CD14-positive monocyte (primary cell): ENCODE measurements at regions not wholly inside any gene's neighbourhood (a gene's known extent, or its start where the extent isn't known, plus 50 kb on each side); places are given as distances from the start of the nearest gene placed in this dataset.

Source experiments
- DNase-seq, 3 donors: peaks; one replicate each; pipeline ENCODE4 v3.0.0-alpha.2; 2011 to 2022
- H2AFZ ChIP-seq: 2 replicates; pipeline ENCODE4 v1.6.0; 2012; ENCODE audit warnings: mild to moderate bottlenecking, low read depth, low read length, inconsistent platforms; ENCODE audit not compliant: insufficient read depth, poor library complexity, severe bottlenecking
- H3K27ac ChIP-seq, 2 donors: 1 replicate in 1 of 2; 2 replicates in 1 of 2; pipeline ENCODE4 v1.5.1; 2012 to 2013; ENCODE audit warnings: low read length in 2 of 2, control low read depth in 1 of 2, inconsistent platforms in 1 of 2, low read depth in 1 of 2, mild to moderate bottlenecking in 1 of 2
- H3K27me3 ChIP-seq, 2 donors: one replicate each; pipeline versions ENCODE4 v1.6.0 to v1.6.1; 2011 to 2013; ENCODE audit warnings: low read length in 2 of 2; ENCODE audit not compliant: control insufficient read depth in 2 of 2, insufficient read depth in 2 of 2
- H3K36me3 ChIP-seq, 2 donors: replicated peaks in 1 of 2; 1 replicate in 1 of 2; 2 replicates in 1 of 2; pipeline versions ENCODE4 v1.5.1 to v1.6.1; 2012 to 2013; ENCODE audit warnings: low read length in 2 of 2, control low read depth in 1 of 2, inconsistent platforms in 1 of 2, mild to moderate bottlenecking in 1 of 2; ENCODE audit not compliant: insufficient read depth in 2 of 2, control insufficient read depth in 1 of 2
- H3K4me1 ChIP-seq, 2 donors: 1 replicate in 1 of 2; 2 replicates in 1 of 2; pipeline versions ENCODE4 v1.5.1 to v1.6.1; 2012 to 2013; ENCODE audit warnings: low read length in 2 of 2, control low read depth in 1 of 2, inconsistent platforms in 1 of 2, mild to moderate bottlenecking in 1 of 2, moderate library complexity in 1 of 2; ENCODE audit not compliant: insufficient read depth in 2 of 2, control insufficient read depth in 1 of 2
- H3K4me2 ChIP-seq: replicated peaks from 2 replicates; pipeline ENCODE3; 2012; ENCODE audit warnings: low read length, moderate library complexity, mild to moderate bottlenecking; ENCODE audit not compliant: poor library complexity, severe bottlenecking; ENCODE audit errors: extremely low read depth
- H3K4me3 ChIP-seq, 3 experiments: fragments of 200-600 bp in 1 of 3; sonication (generic) in 1 of 3; replicated peaks in 1 of 3; 1 replicate in 2 of 3; 2 replicates in 1 of 3; pipeline ENCODE4 v1.5.1; 2011 to 2013; ENCODE audit warnings: low read length in 3 of 3, mild to moderate bottlenecking in 3 of 3, control low read depth in 2 of 3, low read depth in 2 of 3, inconsistent platforms in 1 of 3, moderate library complexity in 1 of 3
- H3K79me2 ChIP-seq: 2 replicates; pipeline ENCODE4 v1.6.0; 2012; ENCODE audit warnings: mild to moderate bottlenecking, control low read depth, inconsistent platforms, low read length, moderate library complexity; ENCODE audit not compliant: insufficient read depth
- H3K9ac ChIP-seq: 2 replicates; pipeline ENCODE4 v1.6.0; 2017; ENCODE audit warnings: low read length, mild to moderate bottlenecking; ENCODE audit not compliant: insufficient read depth, poor library complexity, severe bottlenecking
- H3K9me3 ChIP-seq, 2 donors: replicated peaks in 1 of 2; 1 replicate in 1 of 2; 2 replicates in 1 of 2; pipeline versions ENCODE4 v1.5.1 to v1.6.1; 2012 to 2013; ENCODE audit warnings: low read length in 2 of 2, control low read depth in 1 of 2; ENCODE audit not compliant: control insufficient read depth in 1 of 2, insufficient read depth in 1 of 2
- H4K20me1 ChIP-seq: 2 replicates; pipeline ENCODE4 v1.6.0; 2012; ENCODE audit warnings: mild to moderate bottlenecking, low read length, control low read depth, moderate library complexity; ENCODE audit not compliant: insufficient read depth
- H3K27ac Mint-ChIP-seq, 7 donors: one replicate each; pipeline ENCODE4 v1.8.0; 2020; ENCODE audit warnings: mild to moderate bottlenecking in 7 of 7, mixed read lengths in 7 of 7, moderate library complexity in 6 of 7, inconsistent platforms in 2 of 7
- H3K27me3 Mint-ChIP-seq, 3 donors: one replicate each; pipeline ENCODE4 v1.8.0; 2021 to 2022; ENCODE audit warnings: low read depth in 3 of 3, mild to moderate bottlenecking in 3 of 3, mixed read lengths in 3 of 3, moderate library complexity in 3 of 3, inconsistent platforms in 1 of 3
- H3K36me3 Mint-ChIP-seq, 2 donors: one replicate each; pipeline ENCODE4 v1.8.0; 2020; ENCODE audit warnings: mixed read lengths in 2 of 2, inconsistent platforms in 1 of 2, mild to moderate bottlenecking in 1 of 2
- H3K4me1 Mint-ChIP-seq: one replicate; pipeline ENCODE4 v1.8.0; 2020; ENCODE audit warnings: mild to moderate bottlenecking, mixed read lengths
- H3K4me3 Mint-ChIP-seq, 2 donors: one replicate each; pipeline ENCODE4 v1.8.0; 2020; ENCODE audit warnings: mild to moderate bottlenecking in 2 of 2, mixed read lengths in 2 of 2, moderate library complexity in 1 of 2
- H3K9me3 Mint-ChIP-seq, 7 donors: one replicate each; pipeline ENCODE4 v1.8.0; 2020 to 2022; ENCODE audit warnings: mixed read lengths in 7 of 7, mild to moderate bottlenecking in 6 of 7, moderate library complexity in 6 of 7, inconsistent platforms in 2 of 7
- WGBS: methylation state at CpG from one replicate; pipeline ENCODE4 v1.1.5; 2013; ENCODE audit warnings: missing lambda C conversion rate; ENCODE audit not compliant: insufficient coverage; 5-methylcytosine and 5-hydroxymethylcytosine counted together
- intact Hi-C, 2 donors: fragments of 100-400 bp; cut with micrococcal nuclease; formaldehyde crosslinking; loops; one replicate each; pipeline versions ENCODE4 v1.15.0 to v1.15.1; 2023
- TF ChIP-seq, protein P1 (sequence below): fragments of 200-600 bp; IDR thresholded peaks from one replicate; pipeline ENCODE4 v1.8.0; 2022; ENCODE audit warnings: antibody characterized with exemption, mild to moderate bottlenecking

DNA sequence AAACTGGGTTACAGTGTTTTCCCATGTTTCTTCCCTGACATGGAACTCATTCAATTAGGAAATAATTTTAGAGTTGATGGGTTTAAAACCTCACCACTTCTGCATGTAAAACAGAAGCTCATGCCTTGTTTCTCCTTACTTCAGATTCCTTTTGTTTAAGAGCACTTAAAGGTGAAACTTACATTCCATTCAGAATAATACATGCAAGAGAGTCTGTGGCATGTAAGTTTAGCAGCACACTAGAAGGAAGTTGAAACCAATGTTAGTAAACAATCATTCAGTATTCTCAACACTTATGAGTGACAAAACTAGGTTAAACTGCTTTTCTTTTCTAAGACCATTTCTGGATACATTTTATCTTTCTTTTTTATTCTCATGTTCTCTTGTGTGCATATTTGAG is 495.6 kb upstream of the PTCHD4 start:
- no peak overlapping the region for H3K4me2 ChIP-seq
- intact Hi-C loops, result no loop called here
- Mint-ChIP-seq H3K9me3 (peaks cover 0 to 9% (median 4%) of the 10 kb centered on the region in 7 donors), H3K27ac (no peak overlapping the region), H3K36me3 (no peaks in the 10 kb centered on the region), H3K4me3 (no peak overlapping the region), H3K4me1 (no peaks in the 10 kb centered on the region), H3K27me3 (peaks cover 0 to 2% (median 0%) of the 10 kb centered on the region in 3 donors)
- no peaks in the 10 kb centered on the region for H3K27me3 ChIP-seq
- H3K9ac ChIP-seq, result no peak overlapping the region
- TF ChIP-seq, protein P1, sequence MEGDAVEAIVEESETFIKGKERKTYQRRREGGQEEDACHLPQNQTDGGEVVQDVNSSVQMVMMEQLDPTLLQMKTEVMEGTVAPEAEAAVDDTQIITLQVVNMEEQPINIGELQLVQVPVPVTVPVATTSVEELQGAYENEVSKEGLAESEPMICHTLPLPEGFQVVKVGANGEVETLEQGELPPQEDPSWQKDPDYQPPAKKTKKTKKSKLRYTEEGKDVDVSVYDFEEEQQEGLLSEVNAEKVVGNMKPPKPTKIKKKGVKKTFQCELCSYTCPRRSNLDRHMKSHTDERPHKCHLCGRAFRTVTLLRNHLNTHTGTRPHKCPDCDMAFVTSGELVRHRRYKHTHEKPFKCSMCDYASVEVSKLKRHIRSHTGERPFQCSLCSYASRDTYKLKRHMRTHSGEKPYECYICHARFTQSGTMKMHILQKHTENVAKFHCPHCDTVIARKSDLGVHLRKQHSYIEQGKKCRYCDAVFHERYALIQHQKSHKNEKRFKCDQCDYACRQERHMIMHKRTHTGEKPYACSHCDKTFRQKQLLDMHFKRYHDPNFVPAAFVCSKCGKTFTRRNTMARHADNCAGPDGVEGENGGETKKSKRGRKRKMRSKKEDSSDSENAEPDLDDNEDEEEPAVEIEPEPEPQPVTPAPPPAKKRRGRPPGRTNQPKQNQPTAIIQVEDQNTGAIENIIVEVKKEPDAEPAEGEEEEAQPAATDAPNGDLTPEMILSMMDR, result no peak
- no peaks in the 10 kb centered on the region for H3K79me2 ChIP-seq
- no peaks in the 10 kb centered on the region for H3K4me1 ChIP-seq
- no peak for DNase-seq
- no peak overlapping the region for H3K27ac ChIP-seq
- H2AFZ ChIP-seq, result no peak overlapping the region
- H3K36me3 ChIP-seq, result no peaks in the 10 kb centered on the region
- H4K20me1 ChIP-seq, result no peaks in the 10 kb centered on the region
- no peaks in the 10 kb centered on the region for H3K9me3 ChIP-seq
- H3K4me3 ChIP-seq, result no peak overlapping the region

DNA sequence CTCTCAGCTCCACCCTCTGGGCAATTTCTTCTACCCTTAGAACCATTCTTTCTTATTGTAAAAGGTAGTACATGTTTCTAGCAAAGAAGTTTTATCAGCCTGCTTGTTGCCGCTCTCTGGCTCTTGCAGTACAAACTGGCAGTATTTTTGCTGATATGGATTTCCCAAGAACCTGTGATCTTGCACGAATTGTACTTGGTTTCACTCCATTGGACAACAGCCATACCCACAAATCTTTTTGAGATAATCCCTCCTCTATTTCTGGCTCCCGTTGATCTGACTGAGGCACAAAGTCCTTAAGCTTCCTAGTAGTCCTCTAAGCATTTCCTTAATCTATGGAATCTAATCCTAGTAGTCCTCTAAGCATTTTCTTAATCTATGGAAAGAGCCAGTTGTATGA is 487.0 kb upstream of the PTCHD4 start:
- Mint-ChIP-seq H3K4me3 (no peak overlapping the region), H3K9me3 (peaks cover 0 to 13% (median 6%) of the 10 kb centered on the region in 7 donors), H3K27ac (no peak overlapping the region), H3K4me1 (no peaks in the 10 kb centered on the region), H3K36me3 (no peaks in the 10 kb centered on the region), H3K27me3 (no peaks in the 10 kb centered on the region)
- Histone ChIP-seq H3K27ac (no peak overlapping the region), H3K79me2 (no peaks in the 10 kb centered on the region), H3K9me3 (no peaks in the 10 kb centered on the region), H3K4me3 (no peak overlapping the region), H3K9ac (no peak overlapping the region), H3K36me3 (no peaks in the 10 kb centered on the region), H4K20me1 (no peaks in the 10 kb centered on the region), H3K4me1 (no peaks in the 10 kb centered on the region), H2AFZ (no peak overlapping the region), H3K27me3 (no peaks in the 10 kb centered on the region), H3K4me2 (no peak overlapping the region)
- 100% methylated on average over 1 of the region's 3 CpGs for WGBS
- TF ChIP-seq, protein P1, result no peak
- intact Hi-C loops, result no loop called here
- DNase-seq, result no peak
